ENCODE measurements at regions not wholly inside any gene's neighbourhood (a gene's known extent, or its start where the extent isn't known, plus 50 kb on each side); places are given as distances from the start of the nearest gene placed in this dataset.

GRCh38 chr6:12525276-12525675 is 191.3 kb upstream of the PHACTR1 start:
- TF ChIP-seq CTCF (conservative IDR thresholded peaks at IDR 0.05): no peak
- TF ChIP-seq ZFX (IDR thresholded peaks at IDR 0.05): no peak
- H3K27ac ChIP-seq: no peak overlapping the region

GRCh38 chr6:12527339-12527738 is 189.2 kb upstream of the PHACTR1 start:
- no peak for TF ChIP-seq ZFX (IDR thresholded peaks at IDR 0.05)
- no peak for TF ChIP-seq CTCF (conservative IDR thresholded peaks at IDR 0.05)
- no peak overlapping the region for H3K27ac ChIP-seq

GRCh38 chr6:12528136-12528535 is 188.4 kb upstream of the PHACTR1 start:
- no peak for TF ChIP-seq ZFX (IDR thresholded peaks at IDR 0.05)
- no peak for TF ChIP-seq CTCF (conservative IDR thresholded peaks at IDR 0.05)
- no peak overlapping the region for H3K27ac ChIP-seq

DNA sequence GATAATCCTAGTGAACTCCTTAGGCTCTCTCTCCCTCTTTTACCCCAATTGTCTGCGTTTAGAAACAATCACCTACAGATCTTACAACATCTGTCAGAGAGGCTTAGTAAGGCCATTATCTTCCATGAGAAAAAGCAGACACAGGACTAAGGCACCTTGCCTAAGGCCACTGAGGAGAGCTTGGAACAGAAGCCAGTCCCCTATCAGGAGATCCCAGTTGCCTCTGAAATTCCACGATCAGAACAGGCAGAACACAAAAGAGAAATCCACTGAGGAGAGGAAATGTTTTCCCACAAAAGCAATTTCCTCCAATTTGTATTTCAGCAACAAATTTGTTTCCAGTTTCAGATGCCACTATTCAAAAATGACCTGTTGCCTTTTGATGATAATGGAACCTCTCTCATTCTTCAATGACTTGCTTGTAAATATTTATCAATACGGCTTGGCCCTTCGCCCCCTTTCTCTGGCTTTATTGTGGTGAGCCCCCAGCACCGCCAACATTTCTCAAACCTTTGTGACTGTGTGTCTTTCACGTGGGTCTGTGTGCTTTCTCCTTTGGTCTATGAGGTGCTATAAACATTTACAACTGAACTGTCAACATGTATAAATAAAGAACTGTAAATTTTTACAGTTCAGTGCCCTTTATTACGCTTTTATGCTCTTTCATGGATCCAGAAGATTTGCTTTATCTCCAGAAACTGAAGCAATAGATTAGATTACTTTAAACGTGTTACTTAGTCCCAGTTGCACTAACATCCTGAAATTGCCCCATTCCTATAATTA is 187.8 kb upstream of the PHACTR1 start:
- no peak for TF ChIP-seq ZFX (IDR thresholded peaks at IDR 0.05)
- no peak for TF ChIP-seq CTCF (conservative IDR thresholded peaks at IDR 0.05)
- no peak overlapping the region for H3K27ac ChIP-seq

DNA sequence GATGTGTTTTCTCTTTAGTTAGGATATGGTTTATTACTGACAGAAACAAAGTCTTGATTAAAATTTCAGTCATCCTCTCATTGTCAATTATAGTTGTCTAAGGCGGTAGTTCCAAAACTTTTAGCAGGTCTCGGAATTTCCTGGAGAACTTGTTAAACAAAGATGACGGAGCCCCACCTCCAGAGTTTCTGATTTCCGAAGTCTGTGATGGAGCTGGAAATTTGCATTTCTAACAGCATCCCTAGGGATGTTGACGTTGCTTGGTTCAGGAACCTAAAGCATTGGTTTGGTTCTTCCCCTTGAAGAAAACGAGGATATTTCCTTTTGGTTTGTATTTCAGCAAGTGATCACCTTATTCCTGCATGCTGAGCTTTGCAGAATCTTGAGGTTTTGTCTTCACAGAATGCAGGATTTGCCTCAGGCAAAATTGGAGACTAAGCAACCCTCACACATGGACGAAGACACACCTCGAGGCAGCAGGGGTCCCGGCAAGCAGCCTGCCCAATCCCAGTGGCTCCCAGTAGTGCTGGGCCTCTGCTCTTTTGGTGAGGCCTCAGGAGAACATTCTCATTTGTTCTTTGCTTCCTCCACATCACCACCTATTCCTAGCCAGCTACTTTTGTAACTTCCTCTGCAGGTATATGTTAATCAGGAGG is 187.1 kb upstream of the PHACTR1 start:
- no peak overlapping the region for H3K27ac ChIP-seq
- TF ChIP-seq CTCF (conservative IDR thresholded peaks at IDR 0.05) (no peak), ZFX (IDR thresholded peaks at IDR 0.05) (no peak)

DNA sequence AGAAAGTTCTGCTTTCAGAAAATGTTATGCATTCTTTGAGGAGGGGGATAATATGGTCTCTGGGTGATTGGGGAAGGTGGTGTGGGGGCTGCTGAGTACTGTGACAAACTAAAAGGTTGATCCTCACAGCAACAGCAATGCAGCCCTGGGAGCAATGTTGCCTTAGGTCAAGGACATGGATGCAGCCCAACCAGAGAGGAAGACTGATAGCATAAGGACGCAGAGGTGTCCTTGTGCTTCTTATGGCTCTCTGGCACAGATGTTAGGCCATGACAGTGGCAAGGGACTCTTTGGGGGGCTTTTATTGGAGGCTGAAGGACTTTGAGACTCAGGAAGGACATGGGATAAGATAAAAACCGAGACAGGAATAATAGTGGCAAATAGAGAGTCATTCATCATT is 186.2 kb upstream of the PHACTR1 start:
- TF ChIP-seq ZFX (IDR thresholded peaks at IDR 0.05) (no peak), CTCF (conservative IDR thresholded peaks at IDR 0.05) (no peak)
- H3K27ac ChIP-seq: no peak overlapping the region

- H3K27ac ChIP-seq: no peak overlapping the region
- TF ChIP-seq ZFX (IDR thresholded peaks at IDR 0.05) (no peak), CTCF (conservative IDR thresholded peaks at IDR 0.05) (no peak)
These were observed 183.0 kb upstream of the PHACTR1 start for GRCh38 chr6:12533586-12533985.

Measured in C4-2B (cell line).